HG02884 (cell line): ENCODE measurements at regions not wholly inside any gene's neighbourhood (a gene's known extent, or its start where the extent isn't known, plus 50 kb on each side); places are given as distances from the start of the nearest gene placed in this dataset.
A peak's percentile ranks its signal among the peaks of the same experiment; 100 is the strongest.

Experiments used
- ATAC-seq: cut with Tn5 transposase; IDR thresholded peaks from one replicate; pipeline ENCODE4 v1.9.1; 2021; ENCODE audit warnings: mild to moderate bottlenecking, moderate library complexity; ENCODE audit not compliant: unreplicated experiment

- no peak for ATAC-seq
Observed at GRCh38 chr9:27747450-27747849, 174.2 kb upstream of the C9orf72 start.

- no peak for ATAC-seq
Observed at GRCh38 chr9:27749838-27750237, 176.6 kb upstream of the C9orf72 start.

- ATAC-seq: no peak
Observed at GRCh38 chr9:27750566-27750965, 177.3 kb upstream of the C9orf72 start.

- no peak for ATAC-seq
Observed at GRCh38 chr9:27752069-27752468, 178.8 kb upstream of the C9orf72 start.

- ATAC-seq: no peak
Observed at GRCh38 chr9:27755846-27756245, 182.6 kb upstream of the C9orf72 start.

GRCh38 chr9:27756418-27756817 lies 183.1 kb upstream of the C9orf72 start:
- ATAC-seq: no peak

GRCh38 chr9:27763831-27764230 lies 190.6 kb upstream of the C9orf72 start:
- ATAC-seq: no peak

GRCh38 chr9:27765266-27766072 lies 192.2 kb upstream of the C9orf72 start:
- no peak for ATAC-seq

- ATAC-seq: no peak
Observed at GRCh38 chr9:27766073-27766835, 193.0 kb upstream of the C9orf72 start.

- no peak for ATAC-seq
Observed at GRCh38 chr9:27768781-27769180, 195.5 kb upstream of the C9orf72 start.

GRCh38 chr9:27770541-27770940 lies 197.3 kb upstream of the C9orf72 start:
- no peak for ATAC-seq

GRCh38 chr9:27771803-27772545 lies 198.7 kb upstream of the C9orf72 start:
- no peak for ATAC-seq

GRCh38 chr9:27784847-27785713 lies 211.8 kb upstream of the C9orf72 start:
- peak; percentile 70 for ATAC-seq

GRCh38 chr9:27785714-27786100 lies 212.4 kb upstream of the C9orf72 start:
- peak; percentile 86 for ATAC-seq

- ATAC-seq: no peak
Observed at GRCh38 chr9:27787891-27788290, 214.6 kb upstream of the C9orf72 start.

GRCh38 chr9:27791311-27791710 lies 218.0 kb upstream of the C9orf72 start:
- no peak for ATAC-seq

- peak; percentile 64 for ATAC-seq
Observed at GRCh38 chr9:27792971-27793689, 219.8 kb upstream of the C9orf72 start.

GRCh38 chr9:27799326-27799725 lies 226.0 kb upstream of the C9orf72 start:
- no peak for ATAC-seq

- no peak for ATAC-seq
Observed at GRCh38 chr9:27800159-27800558, 226.9 kb upstream of the C9orf72 start.
